DND-41 (cell line): ENCODE measurements at regions not wholly inside any gene's neighbourhood (a gene's known extent, or its start where the extent isn't known, plus 50 kb on each side); places are given as distances from the start of the nearest gene placed in this dataset.
"Not testable (repeated sequence)": the region's sequence is repeated elsewhere in the genome, so short reads cannot be mapped to it uniquely, and the experiment has no call there.

Source experiments
- ATAC-seq: fragments of 200-7000 bp; cut with Tn5 transposase; 3 replicates; pipeline ENCODE4 v1.9.1; 2021; ENCODE audit warnings: low read depth; ENCODE audit not compliant: insufficient read depth
- DNase-seq: peaks from one replicate; pipeline ENCODE4 v3.0.0-alpha.2; 2020
- H2AFZ ChIP-seq: 2 replicates; pipeline ENCODE4 v1.6.0; 2012; ENCODE audit warnings: low read depth, low read length
- H3K27ac ChIP-seq: 2 replicates; pipeline ENCODE4 v1.5.1; 2012; ENCODE audit warnings: low read length, inconsistent platforms
- H3K27me3 ChIP-seq: fragments of 200-600 bp; sonication (generic); 2 replicates; pipeline ENCODE4 v1.6.0; 2012; ENCODE audit warnings: low read length, mild to moderate bottlenecking, inconsistent platforms; ENCODE audit not compliant: insufficient read depth, poor library complexity
- H3K36me3 ChIP-seq: 2 replicates; pipeline ENCODE4 v1.5.1; 2012; ENCODE audit warnings: low read length, inconsistent platforms; ENCODE audit not compliant: insufficient read depth
- H3K4me1 ChIP-seq: 2 replicates; pipeline ENCODE4 v1.5.1; 2012; ENCODE audit warnings: mild to moderate bottlenecking, low read length; ENCODE audit not compliant: insufficient read depth
- H3K4me2 ChIP-seq: 2 replicates; pipeline ENCODE4 v1.6.0; 2012; ENCODE audit warnings: mild to moderate bottlenecking, moderate library complexity, low read length, inconsistent platforms; ENCODE audit not compliant: insufficient read depth
- H3K4me3 ChIP-seq, 2 experiments: fragments of 200-600 bp in 1 of 2; shearing (Covaris generic) in 1 of 2; 2 replicates each; pipeline ENCODE4 v1.5.1; 2012 to 2016; ENCODE audit warnings: inconsistent platforms in 2 of 2, low read length in 2 of 2, mild to moderate bottlenecking in 2 of 2, low read depth in 1 of 2, moderate library complexity in 1 of 2
- H3K79me2 ChIP-seq: 2 replicates; pipeline ENCODE4 v1.6.0; 2012; ENCODE audit warnings: low read length, inconsistent platforms; ENCODE audit not compliant: insufficient read depth
- H3K9ac ChIP-seq: 2 replicates; pipeline ENCODE4 v1.6.0; 2012; ENCODE audit warnings: low read depth, mild to moderate bottlenecking, inconsistent platforms, low read length, moderate library complexity
- H3K9me3 ChIP-seq: 2 replicates; pipeline ENCODE4 v1.5.1; 2012; ENCODE audit warnings: low read length, moderate library complexity, mild to moderate bottlenecking, inconsistent platforms; ENCODE audit not compliant: insufficient read depth, severe bottlenecking
- H4K20me1 ChIP-seq: 2 replicates; pipeline ENCODE4 v1.6.0; 2012; ENCODE audit warnings: low read length; ENCODE audit not compliant: insufficient read depth
- CTCF ChIP-seq: IDR thresholded peaks from 2 replicates; pipeline ENCODE4 v1.5.1; 2012; ENCODE audit warnings: borderline replicate concordance, low read length, moderate library complexity, mild to moderate bottlenecking; ENCODE audit not compliant: poor library complexity, severe bottlenecking; ENCODE audit errors: extremely low read depth
- EZH2 ChIP-seq: IDR thresholded peaks from 3 replicates; pipeline ENCODE4 v1.6.1; 2012; ENCODE audit warnings: borderline replicate concordance, low read depth, mild to moderate bottlenecking, moderate library complexity, low read length, inconsistent platforms; ENCODE audit not compliant: severe bottlenecking

GRCh38 chr7:17580141-17580540, 281.7 kb downstream of the AHR start:
- Histone ChIP-seq H4K20me1 (no peaks in the 10 kb centered on the region), H3K9ac (no peak overlapping the region), H3K27me3 (no peaks in the 10 kb centered on the region), H3K27ac (no peak overlapping the region), H3K36me3 (no peaks in the 10 kb centered on the region), H3K4me3 (no peak overlapping the region), H2AFZ (no peak overlapping the region), H3K79me2 (no peaks in the 10 kb centered on the region), H3K4me1 (no peaks in the 10 kb centered on the region), H3K9me3 (peaks cover 3% of the 10 kb centered on the region), H3K4me2 (no peak overlapping the region)
- ATAC-seq: no peak
- TF ChIP-seq CTCF: no peak
- no peak for TF ChIP-seq EZH2
- DNase-seq: no peak

GRCh38 chr7:17580856-17581255, 282.4 kb downstream of the AHR start:
- no peak overlapping the region for H3K4me2 ChIP-seq
- DNase-seq (no peak), ATAC-seq (no peak)
- no peaks in the 10 kb centered on the region for H4K20me1 ChIP-seq
- no peak overlapping the region for H3K27ac ChIP-seq
- TF ChIP-seq CTCF (no peak), EZH2 (no peak)
- H3K4me1 ChIP-seq: no peaks in the 10 kb centered on the region
- no peaks in the 10 kb centered on the region for H3K27me3 ChIP-seq
- no peaks in the 10 kb centered on the region for H3K79me2 ChIP-seq
- no peak overlapping the region for H3K9ac ChIP-seq
- no peak overlapping the region for H3K4me3 ChIP-seq
- peaks cover 3% of the 10 kb centered on the region for H3K9me3 ChIP-seq
- H3K36me3 ChIP-seq: no peaks in the 10 kb centered on the region
- H2AFZ ChIP-seq: no peak overlapping the region

GRCh38 chr7:17581301-17581700, 282.8 kb downstream of the AHR start:
- Histone ChIP-seq H3K27me3 (no peaks in the 10 kb centered on the region), H3K9me3 (peaks cover 3% of the 10 kb centered on the region), H3K4me1 (no peaks in the 10 kb centered on the region), H3K36me3 (no peaks in the 10 kb centered on the region), H3K9ac (no peak overlapping the region), H3K4me3 (no peak overlapping the region), H2AFZ (no peak overlapping the region), H3K4me2 (no peak overlapping the region), H3K27ac (no peak overlapping the region), H4K20me1 (no peaks in the 10 kb centered on the region), H3K79me2 (no peaks in the 10 kb centered on the region)
- no peak for ATAC-seq
- TF ChIP-seq CTCF (no peak), EZH2 (no peak)
- no peak for DNase-seq

- H3K27me3 ChIP-seq, H3K36me3 ChIP-seq, H3K79me2 ChIP-seq, H3K9me3 ChIP-seq, H3K9ac ChIP-seq, H3K4me1 ChIP-seq, H3K27ac ChIP-seq, H3K4me3 ChIP-seq, ATAC-seq, H2AFZ ChIP-seq, H4K20me1 ChIP-seq, H3K4me2 ChIP-seq, DNase-seq: not testable (repeated sequence)
These were observed 284.2 kb downstream of the AHR start for GRCh38 chr7:17582696-17583095.
